ENCODE measurements at regions not wholly inside any gene's neighbourhood (a gene's known extent, or its start where the extent isn't known, plus 50 kb on each side); places are given as distances from the start of the nearest gene placed in this dataset.

DNA sequence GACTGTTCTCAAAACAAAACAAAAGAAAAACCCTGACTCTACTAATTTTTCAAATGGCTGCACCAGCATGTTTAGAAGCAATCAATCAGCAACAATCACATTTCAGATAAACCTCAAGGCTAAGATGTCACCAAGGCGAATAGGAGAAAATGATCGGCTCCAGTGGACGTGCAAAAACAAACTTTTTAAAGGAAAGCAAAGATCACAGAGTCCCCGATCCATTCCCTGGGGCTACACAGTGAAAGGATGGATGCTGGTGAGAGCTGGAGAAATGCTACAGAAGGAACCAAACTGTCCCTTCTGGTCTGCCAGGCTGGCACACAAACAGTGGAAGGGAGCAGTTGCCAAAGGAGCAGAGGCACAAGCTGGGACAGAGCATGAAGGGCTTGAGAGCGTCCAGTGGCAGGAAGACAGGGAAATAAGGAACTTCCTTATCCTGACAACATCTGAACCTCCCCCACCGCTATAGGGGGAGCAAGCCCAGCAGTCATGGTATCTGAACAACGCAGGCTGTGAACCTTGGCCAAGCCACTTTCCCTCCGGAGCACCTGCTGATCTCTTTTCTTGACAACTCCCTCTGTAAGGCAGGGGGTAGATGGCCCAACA is 73.7 kb upstream of the HIVEP1 start:
- TF ChIP-seq CTCF (IDR thresholded peaks at IDR 0.05) (no peak), POLR2A (IDR thresholded peaks at IDR 0.05) (no peak)

All from thyroid gland (tissue), 4 donors.